ENCODE measurements at regions not wholly inside any gene's neighbourhood (a gene's known extent, or its start where the extent isn't known, plus 50 kb on each side); places are given as distances from the start of the nearest gene placed in this dataset.
A peak's percentile ranks its signal among the peaks of the same experiment; 100 is the strongest.
"Not testable (repeated sequence)": the region's sequence is repeated elsewhere in the genome, so short reads cannot be mapped to it uniquely, and the experiment has no call there.

- not testable (repeated sequence) for DNase-seq
Measured at GRCh38 chr17:27210809-27211208, 83.1 kb upstream of the WSB1 start.

- no peak for DNase-seq
Measured at GRCh38 chr17:27216836-27217235, 77.1 kb upstream of the WSB1 start.

- no peak for DNase-seq
Measured at GRCh38 chr17:27217631-27218030, 76.3 kb upstream of the WSB1 start.

- DNase-seq = no peak
Measured at GRCh38 chr17:27218041-27218440, 75.9 kb upstream of the WSB1 start.

- DNase-seq = peak; percentile 56
Measured at GRCh38 chr17:27218719-27219488, 75.0 kb upstream of the WSB1 start.

- DNase-seq = no peak
Measured at GRCh38 chr17:27222515-27222914, 71.4 kb upstream of the WSB1 start.

- no peak for DNase-seq
Measured at GRCh38 chr17:27224526-27225315, 69.2 kb upstream of the WSB1 start.

GRCh38 chr17:27226611-27227230 is 67.2 kb upstream of the WSB1 start:
- DNase-seq = no peak

- DNase-seq = no peak
Measured at GRCh38 chr17:27230996-27231395, 62.9 kb upstream of the WSB1 start.

- DNase-seq = no peak
Measured at GRCh38 chr17:27232328-27232727, 61.6 kb upstream of the WSB1 start.

GRCh38 chr17:27233059-27233458 is 60.9 kb upstream of the WSB1 start:
- no peak for DNase-seq

- DNase-seq = no peak
Measured at GRCh38 chr17:27233776-27234175, 60.1 kb upstream of the WSB1 start.

- DNase-seq = peak; percentile 96
Measured at GRCh38 chr17:27236717-27237315, 57.1 kb upstream of the WSB1 start.

- DNase-seq = no peak
Measured at GRCh38 chr17:27237890-27238289, 56.0 kb upstream of the WSB1 start.

GRCh38 chr17:27239046-27239445 is 54.9 kb upstream of the WSB1 start:
- no peak for DNase-seq

- no peak for DNase-seq
Measured at GRCh38 chr17:27239584-27239983, 54.3 kb upstream of the WSB1 start.

- DNase-seq = no peak
Measured at GRCh38 chr17:27240086-27240801, 53.7 kb upstream of the WSB1 start.

GRCh38 chr17:27240802-27241155 is 53.1 kb upstream of the WSB1 start:
- no peak for DNase-seq

- no peak for DNase-seq
Measured at GRCh38 chr17:27241346-27241946, 52.5 kb upstream of the WSB1 start.

- no peak for DNase-seq
Measured at GRCh38 chr17:27242951-27243350, 51.0 kb upstream of the WSB1 start.

- no peak for DNase-seq
Measured at GRCh38 chr17:27244011-27244410, 49.9 kb upstream of the WSB1 start.
